GM12878 (cell line): ENCODE measurements at regions not wholly inside any gene's neighbourhood (a gene's known extent, or its start where the extent isn't known, plus 50 kb on each side); places are given as distances from the start of the nearest gene placed in this dataset.

Experiments used
- ATAC-seq: fragments of 200-7000 bp; cut with Tn5 transposase; 3 replicates; pipeline ENCODE4 v1.9.1; 2020; ENCODE audit warnings: mild to moderate bottlenecking, moderate library complexity
- BruUV-seq: library from RNA; stranded (reverse); fragments of 400-500 nt; replicated peaks from 2 replicates; lab custom pipeline; 2021; lab: Mats Ljungman, UMichigan
- CTCF ChIA-PET: fragments of 300-600 bp; sonication (Branson Sonifier 250); formaldehyde crosslinking; extraction: SDS; loops from one replicate; lab custom pipeline; 2021; ENCODE audit warnings: inconsistent platforms; lab: Yijun Ruan, JAX
- POLR2A ChIA-PET: fragments of 350-600 bp; formaldehyde crosslinking; extraction: SDS; loops from one replicate; lab custom pipeline; 2021; ENCODE audit warnings: inconsistent platforms; lab: Charles Lee
- RAD21 ChIA-PET: fragments of 300-600 bp; sonication (Branson Sonifier 250); formaldehyde crosslinking; loops from one replicate; lab custom pipeline; 2023; ENCODE audit warnings: antibody characterized with exemption; ENCODE audit not compliant: unreplicated experiment; lab: Charles Lee
- SMC1A ChIA-PET: fragments of 300-600 bp; sonication (Branson Sonifier 250); formaldehyde crosslinking; loops from one replicate; lab custom pipeline; 2023; ENCODE audit not compliant: unreplicated experiment, uncharacterized antibody; lab: Charles Lee
- DNase-seq: peaks from one replicate; pipeline ENCODE4 v3.0.0-alpha.2; 2011; ENCODE audit warnings: low read depth, low spot score
- FAIRE-seq: peaks from 3 replicates; lab custom pipeline; 2011; peaks lifted over from hg19 to GRCh38; lab: Jason Lieb, UNC
- H2AFZ ChIP-seq: 2 replicates; pipeline ENCODE4 v1.6.0; 2011; ENCODE audit warnings: low read depth, low read length, control low read depth; ENCODE audit not compliant: control insufficient read depth
- H3K27ac ChIP-seq: 2 replicates; pipeline ENCODE4 v1.5.1; 2011; ENCODE audit warnings: control low read depth; ENCODE audit not compliant: control insufficient read depth, insufficient read depth
- H3K27me3 ChIP-seq, 2 experiments: replicated peaks in 1 of 2; 2 replicates each; pipeline versions ENCODE4 v1.6.0 to v1.6.1; 2011; ENCODE audit warnings: low read length in 1 of 2; ENCODE audit not compliant: control insufficient read depth in 2 of 2, insufficient read depth in 2 of 2
- H3K36me3 ChIP-seq, 2 experiments: 2 replicates each; pipeline ENCODE4 v1.5.1; 2011; ENCODE audit warnings: low read length in 1 of 2; ENCODE audit not compliant: control insufficient read depth in 2 of 2, insufficient read depth in 2 of 2
- H3K4me1 ChIP-seq: 2 replicates; pipeline ENCODE4 v1.6.1; 2011; ENCODE audit warnings: mild to moderate bottlenecking, low read length, moderate library complexity, mixed read lengths; ENCODE audit not compliant: control insufficient read depth, insufficient read depth
- H3K4me2 ChIP-seq: 2 replicates; pipeline ENCODE4 v1.6.0; 2011; ENCODE audit warnings: control low read depth; ENCODE audit not compliant: control insufficient read depth, insufficient read depth
- H3K4me3 ChIP-seq: fragments of 200-600 bp; sonication (generic); 2 replicates; pipeline ENCODE4 v1.5.1; 2016
- H3K79me2 ChIP-seq: 2 replicates; pipeline ENCODE4 v1.6.0; 2011; ENCODE audit warnings: low read length; ENCODE audit not compliant: control insufficient read depth, insufficient read depth
- H3K9ac ChIP-seq: 2 replicates; pipeline ENCODE4 v1.8.0; 2011; ENCODE audit warnings: low read length, control low read depth, mixed read lengths; ENCODE audit not compliant: control insufficient read depth, insufficient read depth
- H3K9me3 ChIP-seq: replicated peaks from 3 replicates; pipeline ENCODE4 v1.5.1; 2011; ENCODE audit warnings: mild to moderate bottlenecking, low read length; ENCODE audit not compliant: control insufficient read depth, insufficient read depth
- H4K20me1 ChIP-seq: 2 replicates; pipeline ENCODE4 v1.6.0; 2011; ENCODE audit not compliant: control insufficient read depth, insufficient read depth
- CBX5 ChIP-seq: sonication (generic); IDR thresholded peaks from 2 replicates; pipeline ENCODE4 v1.6.1; 2016; ENCODE audit warnings: low read depth, moderate library complexity, mild to moderate bottlenecking, inconsistent platforms
- EED ChIP-seq: sonication (generic); IDR thresholded peaks from 2 replicates; pipeline ENCODE4 v1.6.1; 2016; ENCODE audit warnings: antibody characterized with exemption, low read depth
- IKZF2 ChIP-seq, 2 experiments: fragments of 450-650 bp; IDR thresholded peaks; 2 replicates each; pipeline ENCODE4 v1.6.1; 2017; ENCODE audit warnings: mild to moderate bottlenecking in 2 of 2, moderate library complexity in 2 of 2
- NR2F1 ChIP-seq: fragments of 450-650 bp; conservative IDR thresholded peaks from 2 replicates; pipeline ENCODE4 v1.6.1; 2017; ENCODE audit warnings: mild to moderate bottlenecking
- WGBS: methylation state at CpG from one replicate; pipeline ENCODE4 v1.1.6; 2016; ENCODE audit warnings: low lambda C conversion rate; ENCODE audit not compliant: insufficient replicate concordance, insufficient coverage; ENCODE audit errors: missing lambda C conversion rate; 5-methylcytosine and 5-hydroxymethylcytosine counted together
- in situ Hi-C: fragments of 300-500 bp; cut with MboI; formaldehyde crosslinking; loops from 9 replicates; pipeline ENCODE4 v1.14.3; 2018; ENCODE audit warnings: mixed read lengths
- intact Hi-C: fragments of 100-400 bp; cut with micrococcal nuclease; formaldehyde crosslinking; loops from one replicate; pipeline ENCODE4 v1.14.2; 2022; ENCODE audit not compliant: unreplicated experiment
- TF ChIP-seq, protein P1 (sequence below): fragments of 450-650 bp; formaldehyde crosslinking; IDR thresholded peaks from 2 replicates; pipeline ENCODE4 v1.4.0; 2020; ENCODE audit warnings: mild to moderate bottlenecking, moderate library complexity

DNA sequence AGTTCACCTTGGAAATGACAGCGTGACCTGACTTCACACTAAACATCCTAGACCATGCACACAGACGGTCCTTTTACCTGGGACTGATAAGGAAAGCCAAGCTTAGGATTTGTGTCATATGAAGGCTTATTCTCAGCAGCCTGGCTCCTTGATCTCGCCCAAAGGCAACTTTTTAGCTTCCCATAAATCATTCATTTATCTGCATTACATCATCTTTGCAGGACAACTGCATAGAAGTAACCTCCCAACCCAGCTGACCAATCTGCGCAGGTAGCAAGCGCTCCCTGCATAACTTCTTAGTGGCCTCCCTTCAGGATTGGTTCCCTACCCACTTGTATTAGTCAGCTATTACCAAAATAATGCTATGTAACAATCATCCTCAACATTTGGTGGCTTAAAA lies 389.9 kb upstream of the PROK2 start:
- Histone ChIP-seq H3K4me1 (peaks cover 29% of the 10 kb centered on the region), H3K27me3 (no peaks in the 10 kb centered on the region), H3K4me2 (no peak overlapping the region), H4K20me1 (no peaks in the 10 kb centered on the region), H3K4me3 (no peak overlapping the region), H3K27ac (no peak overlapping the region), H2AFZ (no peak overlapping the region), H3K79me2 (no peaks in the 10 kb centered on the region), H3K9me3 (no peaks in the 10 kb centered on the region), H3K36me3 (no peaks in the 10 kb centered on the region), H3K9ac (no peak overlapping the region)
- ChIA-PET RAD21 (interaction anchor here (1.6 to 2.1 kb wide), 2 partner anchors 9 to 11 kb away, joined by 6 to 7 read pairs; no protein-coding TSS in a partner anchor), POLR2A (interaction anchor here (2.2 kb wide), 1 partner anchor 9 kb away, joined by 10 read pairs; no protein-coding TSS in a partner anchor), SMC1A (interaction anchor here (0.5 to 6.1 kb wide), 6 partner anchors 9 to 251 kb away, joined by 3 to 44 read pairs (median 6); no protein-coding TSS in a partner anchor), CTCF (interaction anchor here (0.8 to 1.4 kb wide), 3 partner anchors 9 to 190 kb away, joined by 3 to 4 read pairs (median 3); no protein-coding TSS in a partner anchor)
- no peak for FAIRE-seq
- in situ Hi-C loops (no loop called here), intact Hi-C loops (loop anchor here (5.0 kb wide), 3 partner anchors 267 to 647 kb away; no protein-coding TSS in a partner anchor)
- BruUV-seq: no TSS peak
- DNase-seq: no peak
- TF ChIP-seq NR2F1 (no peak), CBX5 (no peak), IKZF2 (IDR thresholded peaks at IDR 0.05) (no peak), EED (no peak)
- TF ChIP-seq, protein P1, sequence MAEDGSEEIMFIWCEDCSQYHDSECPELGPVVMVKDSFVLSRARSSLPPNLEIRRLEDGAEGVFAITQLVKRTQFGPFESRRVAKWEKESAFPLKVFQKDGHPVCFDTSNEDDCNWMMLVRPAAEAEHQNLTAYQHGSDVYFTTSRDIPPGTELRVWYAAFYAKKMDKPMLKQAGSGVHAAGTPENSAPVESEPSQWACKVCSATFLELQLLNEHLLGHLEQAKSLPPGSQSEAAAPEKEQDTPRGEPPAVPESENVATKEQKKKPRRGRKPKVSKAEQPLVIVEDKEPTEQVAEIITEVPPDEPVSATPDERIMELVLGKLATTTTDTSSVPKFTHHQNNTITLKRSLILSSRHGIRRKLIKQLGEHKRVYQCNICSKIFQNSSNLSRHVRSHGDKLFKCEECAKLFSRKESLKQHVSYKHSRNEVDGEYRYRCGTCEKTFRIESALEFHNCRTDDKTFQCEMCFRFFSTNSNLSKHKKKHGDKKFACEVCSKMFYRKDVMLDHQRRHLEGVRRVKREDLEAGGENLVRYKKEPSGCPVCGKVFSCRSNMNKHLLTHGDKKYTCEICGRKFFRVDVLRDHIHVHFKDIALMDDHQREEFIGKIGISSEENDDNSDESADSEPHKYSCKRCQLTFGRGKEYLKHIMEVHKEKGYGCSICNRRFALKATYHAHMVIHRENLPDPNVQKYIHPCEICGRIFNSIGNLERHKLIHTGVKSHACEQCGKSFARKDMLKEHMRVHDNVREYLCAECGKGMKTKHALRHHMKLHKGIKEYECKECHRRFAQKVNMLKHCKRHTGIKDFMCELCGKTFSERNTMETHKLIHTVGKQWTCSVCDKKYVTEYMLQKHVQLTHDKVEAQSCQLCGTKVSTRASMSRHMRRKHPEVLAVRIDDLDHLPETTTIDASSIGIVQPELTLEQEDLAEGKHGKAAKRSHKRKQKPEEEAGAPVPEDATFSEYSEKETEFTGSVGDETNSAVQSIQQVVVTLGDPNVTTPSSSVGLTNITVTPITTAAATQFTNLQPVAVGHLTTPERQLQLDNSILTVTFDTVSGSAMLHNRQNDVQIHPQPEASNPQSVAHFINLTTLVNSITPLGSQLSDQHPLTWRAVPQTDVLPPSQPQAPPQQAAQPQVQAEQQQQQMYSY (CRISPR knock-in tag): no peak
- ATAC-seq: no peak
- WGBS: 67% methylated on average over 5 of the region's 5 CpGs
